ENCODE measurements at regions not wholly inside any gene's neighbourhood (a gene's known extent, or its start where the extent isn't known, plus 50 kb on each side); places are given as distances from the start of the nearest gene placed in this dataset.
"Not testable (repeated sequence)": the region's sequence is repeated elsewhere in the genome, so short reads cannot be mapped to it uniquely, and the experiment has no call there.

- Mint-ChIP-seq H3K27ac (no peak overlapping the region), H3K4me1 (no peaks in the 10 kb centered on the region), H3K9me3 (no peaks in the 10 kb centered on the region), H3K4me3 (no peak overlapping the region), H3K27me3 (no peaks in the 10 kb centered on the region), H3K36me3 (no peaks in the 10 kb centered on the region)
- DNase-seq: no peak
Observed at GRCh38 chr15:25238716-25239470, 199.9 kb downstream of the UBE3A start.

GRCh38 chr15:25239471-25240345 lies 199.1 kb downstream of the UBE3A start:
- Mint-ChIP-seq H3K9me3 (no peaks in the 10 kb centered on the region), H3K4me1 (no peaks in the 10 kb centered on the region), H3K27ac (no peak overlapping the region), H3K36me3 (no peaks in the 10 kb centered on the region), H3K4me3 (no peak overlapping the region), H3K27me3 (no peaks in the 10 kb centered on the region)
- no peak for DNase-seq

- Mint-ChIP-seq H3K9me3 (no peaks in the 10 kb centered on the region), H3K27ac (no peak overlapping the region), H3K4me1 (no peaks in the 10 kb centered on the region), H3K36me3 (no peaks in the 10 kb centered on the region), H3K4me3 (no peak overlapping the region), H3K27me3 (no peaks in the 10 kb centered on the region)
- no peak for DNase-seq
Observed at GRCh38 chr15:25240461-25241021, 198.3 kb downstream of the UBE3A start.

- DNase-seq: no peak
- H3K4me3 Mint-ChIP-seq: no peak overlapping the region
- no peaks in the 10 kb centered on the region for H3K27me3 Mint-ChIP-seq
- H3K36me3 Mint-ChIP-seq: no peaks in the 10 kb centered on the region
- no peaks in the 10 kb centered on the region for H3K4me1 Mint-ChIP-seq
- H3K27ac Mint-ChIP-seq: no peak overlapping the region
- H3K9me3 Mint-ChIP-seq: no peaks in the 10 kb centered on the region
Observed at GRCh38 chr15:25241241-25241801, 197.5 kb downstream of the UBE3A start.

GRCh38 chr15:25242166-25242879 lies 196.5 kb downstream of the UBE3A start:
- DNase-seq: no peak
- Mint-ChIP-seq H3K4me1 (no peaks in the 10 kb centered on the region), H3K36me3 (no peaks in the 10 kb centered on the region), H3K4me3 (no peak overlapping the region), H3K27me3 (no peaks in the 10 kb centered on the region), H3K9me3 (peaks cover 2% of the 10 kb centered on the region), H3K27ac (no peak overlapping the region)

GRCh38 chr15:25242957-25243799 lies 195.6 kb downstream of the UBE3A start:
- no peak for DNase-seq
- Mint-ChIP-seq H3K4me1 (no peaks in the 10 kb centered on the region), H3K36me3 (no peaks in the 10 kb centered on the region), H3K4me3 (no peak overlapping the region), H3K9me3 (peaks cover 2% of the 10 kb centered on the region), H3K27me3 (no peaks in the 10 kb centered on the region), H3K27ac (no peak overlapping the region)

- H3K36me3 Mint-ChIP-seq: no peaks in the 10 kb centered on the region
- DNase-seq: no peak
- H3K9me3 Mint-ChIP-seq: peaks cover 2% of the 10 kb centered on the region
- no peaks in the 10 kb centered on the region for H3K27me3 Mint-ChIP-seq
- H3K4me1 Mint-ChIP-seq: no peaks in the 10 kb centered on the region
- no peak overlapping the region for H3K27ac Mint-ChIP-seq
- H3K4me3 Mint-ChIP-seq: no peak overlapping the region
Observed at GRCh38 chr15:25243800-25244097, 195.1 kb downstream of the UBE3A start.

- peaks cover 2% of the 10 kb centered on the region for H3K9me3 Mint-ChIP-seq
- H3K4me3 Mint-ChIP-seq: no peak overlapping the region
- H3K4me1 Mint-ChIP-seq: no peaks in the 10 kb centered on the region
- no peaks in the 10 kb centered on the region for H3K36me3 Mint-ChIP-seq
- no peak for DNase-seq
- H3K27me3 Mint-ChIP-seq: no peaks in the 10 kb centered on the region
- no peak overlapping the region for H3K27ac Mint-ChIP-seq
Observed at GRCh38 chr15:25244731-25245585, 193.9 kb downstream of the UBE3A start.

GRCh38 chr15:25245801-25246622 lies 192.8 kb downstream of the UBE3A start:
- Mint-ChIP-seq H3K36me3 (no peaks in the 10 kb centered on the region), H3K27ac (no peak overlapping the region), H3K27me3 (no peaks in the 10 kb centered on the region), H3K4me1 (no peaks in the 10 kb centered on the region), H3K4me3 (no peak overlapping the region), H3K9me3 (peaks cover 2% of the 10 kb centered on the region)
- no peak for DNase-seq

- Mint-ChIP-seq H3K4me3 (no peak overlapping the region), H3K4me1 (no peaks in the 10 kb centered on the region), H3K27ac (no peak overlapping the region), H3K36me3 (no peaks in the 10 kb centered on the region), H3K9me3 (peaks cover 2% of the 10 kb centered on the region), H3K27me3 (no peaks in the 10 kb centered on the region)
- no peak for DNase-seq
Observed at GRCh38 chr15:25246641-25247406, 192.0 kb downstream of the UBE3A start.

GRCh38 chr15:25247407-25248038 lies 191.3 kb downstream of the UBE3A start:
- H3K27me3 Mint-ChIP-seq: no peaks in the 10 kb centered on the region
- H3K4me3 Mint-ChIP-seq: no peak overlapping the region
- H3K9me3 Mint-ChIP-seq: peaks cover 2% of the 10 kb centered on the region
- no peak for DNase-seq
- no peaks in the 10 kb centered on the region for H3K36me3 Mint-ChIP-seq
- no peak overlapping the region for H3K27ac Mint-ChIP-seq
- H3K4me1 Mint-ChIP-seq: no peaks in the 10 kb centered on the region

GRCh38 chr15:25248087-25248486 lies 190.7 kb downstream of the UBE3A start:
- H3K36me3 Mint-ChIP-seq, H3K27ac Mint-ChIP-seq, DNase-seq, H3K4me1 Mint-ChIP-seq, H3K4me3 Mint-ChIP-seq, H3K9me3 Mint-ChIP-seq, H3K27me3 Mint-ChIP-seq: not testable (repeated sequence)
